MCF 10A (cell line): ENCODE measurements at regions not wholly inside any gene's neighbourhood (a gene's known extent, or its start where the extent isn't known, plus 50 kb on each side); places are given as distances from the start of the nearest gene placed in this dataset.

ENCODE experiments used
- BruUV-seq: library from RNA; stranded (reverse); fragments of 400-500 nt; replicated peaks from 2 replicates; lab custom pipeline; 2021; lab: Mats Ljungman, UMichigan
- CTCF ChIA-PET: fragments of 300-600 bp; sonication (Branson Sonifier 250); formaldehyde crosslinking; extraction: SDS; loops from one replicate; lab custom pipeline; 2021; ENCODE audit warnings: antibody characterized with exemption, inconsistent platforms; lab: Yijun Ruan, JAX
- POLR2A ChIA-PET: fragments of 300-600, 350-650 bp; sonication (Branson Sonifier 250); formaldehyde crosslinking; extraction: SDS; loops from one replicate; lab custom pipeline; 2020; ENCODE audit warnings: antibody characterized with exemption, inconsistent platforms; lab: Yijun Ruan, JAX
- DNase-seq: peaks from one replicate; pipeline ENCODE4 v3.0.0-alpha.2; 2018; ENCODE audit not compliant: unreplicated experiment
- H3K27ac Mint-ChIP-seq: one replicate; pipeline ENCODE4 v1.8.0; 2022; ENCODE audit warnings: mild to moderate bottlenecking, low read depth, mixed read lengths; ENCODE audit not compliant: unreplicated experiment
- H3K27me3 Mint-ChIP-seq: one replicate; pipeline ENCODE4 v1.8.0; 2022; ENCODE audit warnings: mixed read lengths; ENCODE audit not compliant: insufficient read depth, unreplicated experiment
- H3K36me3 Mint-ChIP-seq: one replicate; pipeline ENCODE4 v1.8.0; 2022; ENCODE audit warnings: mild to moderate bottlenecking, moderate library complexity, mixed read lengths; ENCODE audit not compliant: insufficient read depth, unreplicated experiment
- H3K4me1 Mint-ChIP-seq: one replicate; pipeline ENCODE4 v1.8.0; 2022; ENCODE audit warnings: mixed read lengths; ENCODE audit not compliant: insufficient read depth, unreplicated experiment
- H3K4me3 Mint-ChIP-seq: one replicate; pipeline ENCODE4 v1.8.0; 2022; ENCODE audit warnings: mild to moderate bottlenecking, moderate library complexity, mixed read lengths; ENCODE audit not compliant: unreplicated experiment
- H3K9me3 Mint-ChIP-seq: one replicate; pipeline ENCODE4 v1.8.0; 2022; ENCODE audit warnings: mixed read lengths; ENCODE audit not compliant: unreplicated experiment
- CTCF ChIP-seq: fragments of 200-600 bp; IDR thresholded peaks from one replicate; pipeline ENCODE4 v1.8.0; 2022; ENCODE audit warnings: antibody characterized with exemption, mild to moderate bottlenecking; ENCODE audit not compliant: unreplicated experiment
- intact Hi-C: fragments of 100-400 bp; cut with micrococcal nuclease; formaldehyde crosslinking; loops from 2 replicates; pipeline ENCODE4 v1.14.1; 2022

- Mint-ChIP-seq H3K36me3 (peaks cover 6% of the 10 kb centered on the region), H3K4me1 (no peaks in the 10 kb centered on the region), H3K27me3 (no peaks in the 10 kb centered on the region), H3K4me3 (no peak overlapping the region), H3K27ac (no peak overlapping the region), H3K9me3 (no peaks in the 10 kb centered on the region)
- TF ChIP-seq CTCF = no peak
- DNase-seq = no peak
- intact Hi-C loops = no loop called here
- ChIA-PET CTCF (interaction anchor here (0.7 to 1.0 kb wide), 2 partner anchors 15 to 112 kb away, joined by 3 read pairs; no protein-coding TSS in a partner anchor), POLR2A (no interaction called here)
- BruUV-seq = no TSS peak
Measured at GRCh38 chr5:74431290-74431669, 209.2 kb downstream of the ENC1 start.

- H3K4me1 Mint-ChIP-seq = peaks cover 2% of the 10 kb centered on the region
Measured at GRCh38 chr5:74430631-74431289, 209.8 kb downstream of the ENC1 start.

GRCh38 chr5:74429495-74429894, 211.0 kb downstream of the ENC1 start:
- H3K4me3 Mint-ChIP-seq = no peak overlapping the region
- H3K27me3 Mint-ChIP-seq = no peaks in the 10 kb centered on the region
- ChIA-PET POLR2A (no interaction called here), CTCF (no interaction called here)
- intact Hi-C loops = no loop called here
- BruUV-seq = no TSS peak
- H3K4me1 Mint-ChIP-seq = peaks cover 9% of the 10 kb centered on the region
- no peak for DNase-seq
- H3K27ac Mint-ChIP-seq = no peak overlapping the region
- TF ChIP-seq CTCF = no peak
- H3K9me3 Mint-ChIP-seq = no peaks in the 10 kb centered on the region
- peaks cover 2% of the 10 kb centered on the region for H3K36me3 Mint-ChIP-seq

More at GRCh38 chr5:74430631-74431289, 209.8 kb downstream of the ENC1 start:
- intact Hi-C loops = no loop called here
- no peak overlapping the region for H3K4me3 Mint-ChIP-seq
- DNase-seq = no peak
- no TSS peak for BruUV-seq
- ChIA-PET CTCF (interaction anchor here (0.7 to 1.0 kb wide), 2 partner anchors 16 to 113 kb away, joined by 3 read pairs; no protein-coding TSS in a partner anchor), POLR2A (no interaction called here)
- TF ChIP-seq CTCF = no peak
- H3K36me3 Mint-ChIP-seq = peaks cover 6% of the 10 kb centered on the region
- H3K27ac Mint-ChIP-seq = no peak overlapping the region
- H3K9me3 Mint-ChIP-seq = no peaks in the 10 kb centered on the region
- H3K27me3 Mint-ChIP-seq = no peaks in the 10 kb centered on the region

- no TSS peak for BruUV-seq
- H3K27me3 Mint-ChIP-seq = no peaks in the 10 kb centered on the region
- no peak overlapping the region for H3K4me3 Mint-ChIP-seq
- intact Hi-C loops = no loop called here
- ChIA-PET CTCF (interaction anchor here (0.5 kb wide), 1 partner anchor 74 kb away, joined by 3 read pairs; no protein-coding TSS in a partner anchor), POLR2A (no interaction called here)
- H3K9me3 Mint-ChIP-seq = no peaks in the 10 kb centered on the region
- no peaks in the 10 kb centered on the region for H3K36me3 Mint-ChIP-seq
- H3K4me1 Mint-ChIP-seq = peaks cover 14% of the 10 kb centered on the region
- no peak overlapping the region for H3K27ac Mint-ChIP-seq
- TF ChIP-seq CTCF = no peak
- DNase-seq = no peak
Measured at GRCh38 chr5:74428876-74429275, 211.7 kb downstream of the ENC1 start.
